CD4-positive, alpha-beta T cell treated with Interleukin-15 for 1 hour (primary cell): ENCODE measurements at regions not wholly inside any gene's neighbourhood (a gene's known extent, or its start where the extent isn't known, plus 50 kb on each side); places are given as distances from the start of the nearest gene placed in this dataset.

ENCODE experiments used
- DNase-seq: peaks from one replicate; pipeline ENCODE4 v3.0.0-alpha.2; 2020

GRCh38 chr9:99366621-99367020 lies 144.5 kb downstream of the SEC61B start:
- DNase-seq: no peak

DNA sequence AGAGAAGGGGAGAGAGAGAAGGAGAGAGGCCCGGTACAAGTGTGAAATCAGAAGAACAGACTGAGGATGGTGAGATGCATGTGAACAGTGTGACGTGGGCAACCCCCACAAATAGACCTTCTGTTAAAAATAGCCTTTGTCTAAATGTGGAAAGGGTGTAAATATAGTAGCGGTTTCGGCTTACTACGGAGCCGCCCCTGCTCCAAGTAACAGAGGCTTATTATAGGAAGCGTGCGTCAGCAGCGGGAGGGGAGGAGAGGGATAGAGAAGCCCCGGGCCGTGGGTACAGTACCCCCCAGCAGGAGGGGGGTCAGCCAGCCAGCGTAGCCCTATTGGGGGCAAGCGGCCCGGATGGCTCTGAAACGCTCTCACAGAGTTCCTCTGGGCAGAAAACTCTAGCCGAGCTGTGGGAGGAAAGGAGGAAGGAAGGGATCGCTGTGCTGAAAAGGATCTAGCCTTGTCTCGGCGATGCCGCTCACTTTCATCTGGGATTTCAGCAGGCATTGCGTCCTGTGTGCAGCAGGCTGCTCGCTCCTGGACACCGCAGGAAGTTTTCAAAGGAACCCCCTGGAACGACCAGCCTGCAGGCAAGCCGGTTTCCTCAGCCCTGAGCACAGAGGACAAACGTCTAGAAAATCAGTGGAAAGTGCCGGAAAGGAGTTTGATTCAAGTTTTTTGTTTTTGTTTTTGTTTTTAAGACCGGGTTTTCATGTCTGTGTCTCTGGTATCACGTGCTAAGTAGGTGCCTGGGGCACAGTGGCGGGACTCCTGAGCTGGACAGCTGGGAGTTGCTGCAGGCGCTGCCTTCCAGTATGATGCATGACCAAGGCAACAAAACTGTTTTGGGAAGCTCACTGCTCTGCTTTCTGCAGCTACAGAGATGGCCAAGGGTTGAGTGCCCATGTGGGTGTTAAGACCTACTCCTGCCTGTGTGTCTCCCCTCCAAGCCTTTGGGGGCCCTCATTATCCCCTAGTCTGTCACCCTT lies 146.6 kb downstream of the SEC61B start:
- peak; percentile 26 for DNase-seq

DNA sequence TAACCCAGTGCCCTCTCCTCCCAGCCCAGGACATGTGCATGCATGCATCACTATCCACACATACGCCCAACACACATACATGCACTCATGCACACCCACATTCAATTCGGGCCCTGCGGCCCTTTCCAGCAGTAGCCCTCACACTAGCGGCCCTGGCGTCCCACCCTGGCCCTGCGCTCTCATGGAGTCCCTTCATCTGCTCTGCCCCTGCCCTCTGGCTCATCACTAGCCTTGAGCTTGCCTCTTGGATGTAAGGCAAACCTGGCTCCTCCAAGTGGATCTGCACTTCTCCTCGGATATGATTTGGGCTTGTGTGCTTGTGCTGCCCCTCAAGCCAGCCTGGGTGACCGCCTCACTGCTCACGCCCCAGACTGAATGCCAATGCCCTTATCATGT lies 147.2 kb downstream of the SEC61B start:
- no peak for DNase-seq

DNA sequence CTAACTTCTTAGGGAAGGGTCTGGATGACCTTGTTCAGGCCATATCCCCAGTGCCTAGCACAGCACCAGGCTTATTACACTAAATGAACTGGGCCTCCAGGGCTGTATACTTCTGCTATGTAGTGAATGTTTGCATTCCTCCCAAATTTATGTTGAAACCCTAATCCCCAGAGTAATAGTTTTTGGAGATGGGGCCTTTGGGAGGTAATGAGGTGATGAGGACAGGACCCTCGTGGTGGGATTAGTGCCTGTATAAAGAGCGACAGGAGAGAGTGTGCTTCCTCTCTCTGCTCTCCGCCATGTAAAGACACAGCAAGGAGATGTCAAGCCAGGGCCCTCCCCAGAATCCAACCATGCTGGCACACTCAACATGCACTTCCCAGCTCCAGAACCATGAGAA lies 148.3 kb downstream of the SEC61B start:
- DNase-seq: no peak

DNA sequence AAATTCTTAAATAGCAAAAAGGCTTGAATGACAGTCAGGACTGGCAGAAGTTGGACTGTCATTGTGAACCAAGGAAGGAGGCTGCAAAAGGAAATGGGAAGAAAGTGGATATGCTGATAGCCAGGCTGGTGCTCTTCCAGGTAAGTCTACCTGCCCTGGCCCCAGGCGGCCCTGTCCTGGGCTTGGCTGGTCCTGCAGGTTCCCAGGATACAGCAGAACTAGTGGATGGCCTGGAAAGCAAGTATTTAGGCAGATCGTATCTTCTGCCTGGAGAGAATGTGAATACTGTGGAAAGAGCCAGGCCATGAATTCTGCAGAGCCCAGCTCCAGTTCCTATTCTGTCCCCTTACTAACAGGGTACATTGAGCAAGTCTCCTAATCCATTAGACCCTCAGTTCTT lies 149.3 kb downstream of the SEC61B start:
- DNase-seq: no peak

DNA sequence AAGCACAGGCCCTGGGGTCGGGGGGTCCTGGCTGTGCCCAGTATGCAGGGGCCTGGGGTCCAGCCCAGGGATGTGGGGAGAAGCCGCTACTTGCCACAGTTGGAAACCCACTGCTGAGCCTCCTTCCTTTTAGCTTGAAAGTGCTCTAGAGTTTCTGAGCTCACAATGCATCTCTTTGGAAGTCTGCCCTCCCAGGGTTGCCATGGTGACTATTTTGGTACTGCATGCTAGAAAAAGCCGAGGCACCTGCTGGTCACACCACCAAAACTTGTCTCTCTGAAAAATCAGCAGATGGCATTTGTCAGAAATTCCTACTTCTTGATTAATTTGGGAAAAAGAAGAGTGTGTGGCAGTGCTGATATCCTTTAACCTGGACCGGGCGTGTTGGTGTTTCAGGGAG lies 151.8 kb downstream of the SEC61B start:
- DNase-seq: no peak

- no peak for DNase-seq
Measured at GRCh38 chr9:99374793-99375192, 152.7 kb downstream of the SEC61B start.

GRCh38 chr9:99375481-99375880 lies 153.4 kb downstream of the SEC61B start:
- DNase-seq: no peak

DNA sequence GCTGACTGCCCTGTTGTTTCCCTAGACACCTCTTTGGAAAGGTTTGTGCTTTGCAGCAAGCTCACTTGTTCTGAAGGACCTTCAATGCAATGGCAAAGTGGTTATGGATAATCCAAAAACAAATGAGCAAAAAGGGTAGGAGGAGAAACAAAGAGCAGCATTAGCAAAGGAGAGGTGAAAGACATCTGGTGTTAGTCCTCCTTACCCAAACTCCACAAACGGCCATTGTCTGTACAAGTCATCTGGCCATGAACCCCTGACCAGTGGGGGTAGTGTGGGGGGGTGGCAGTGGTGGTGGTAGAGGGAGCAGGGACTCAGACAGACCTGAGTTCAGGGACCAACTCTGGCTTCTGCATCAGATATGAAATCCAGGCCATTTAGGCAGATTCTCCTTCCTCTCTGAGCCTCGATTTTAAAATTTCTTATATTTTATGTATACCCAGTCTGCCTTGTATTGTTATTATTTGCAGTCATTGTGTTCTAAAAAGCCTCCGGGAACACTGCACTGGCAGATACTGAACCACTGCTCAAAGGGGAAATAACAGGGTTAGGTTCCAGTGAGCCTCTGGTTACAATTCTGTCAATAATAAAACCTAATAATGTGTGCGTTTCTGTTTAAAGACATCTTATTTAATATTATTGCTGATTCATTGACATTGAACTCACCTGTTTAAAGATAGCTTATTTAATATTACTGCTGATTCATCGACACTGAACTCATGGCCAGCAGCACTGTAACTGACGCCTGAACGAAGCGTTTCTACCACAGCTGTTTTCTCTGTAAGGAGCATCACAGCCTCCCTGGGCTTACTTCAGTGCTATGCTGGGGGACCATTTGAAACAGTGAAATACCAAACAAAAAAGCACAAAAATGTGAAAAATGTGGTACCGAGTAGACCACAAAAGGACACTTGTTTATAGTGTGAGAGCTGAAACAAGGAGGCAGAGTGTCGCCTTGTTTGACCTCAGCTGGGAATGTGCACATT lies 156.0 kb downstream of the SEC61B start:
- no peak for DNase-seq

DNA sequence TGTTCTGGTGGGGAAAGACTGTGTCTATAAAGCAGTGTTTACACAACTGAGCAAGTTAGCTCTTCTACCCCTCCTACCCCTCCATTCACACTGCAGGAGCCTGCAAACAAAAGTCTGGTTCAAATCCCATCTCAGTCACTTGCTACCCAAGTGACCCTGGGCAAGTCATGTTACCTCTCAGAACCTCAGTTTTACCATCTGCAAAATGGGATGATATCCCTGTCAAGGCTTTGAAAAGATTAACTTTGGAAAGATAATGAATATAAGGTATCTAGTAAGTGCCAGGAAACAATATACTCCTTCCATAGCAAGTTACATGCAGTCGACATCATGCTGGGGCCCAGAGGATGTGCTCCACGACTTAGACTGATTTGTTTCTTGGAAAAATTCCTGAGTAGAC lies 161.5 kb downstream of the SEC61B start:
- no peak for DNase-seq

DNA sequence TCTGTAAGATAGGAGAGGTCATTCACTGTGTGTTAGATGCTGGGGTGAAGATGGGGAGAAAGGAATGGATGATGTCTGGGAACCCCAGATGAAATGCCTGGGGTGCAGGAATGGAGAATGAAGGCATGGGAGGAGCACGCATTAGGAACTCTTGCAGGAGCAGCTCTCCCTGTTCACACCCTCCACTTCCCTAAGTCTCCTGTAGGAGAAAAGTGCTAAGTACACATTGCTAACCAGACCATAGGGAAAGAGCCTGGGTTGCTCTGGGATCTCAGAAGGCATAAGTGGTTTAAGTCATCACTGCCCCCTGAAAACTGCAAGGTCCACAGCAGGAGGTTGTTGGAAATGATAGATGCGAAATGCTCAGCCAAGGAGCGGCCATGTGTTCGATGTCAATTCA lies 163.1 kb downstream of the SEC61B start:
- no peak for DNase-seq

DNA sequence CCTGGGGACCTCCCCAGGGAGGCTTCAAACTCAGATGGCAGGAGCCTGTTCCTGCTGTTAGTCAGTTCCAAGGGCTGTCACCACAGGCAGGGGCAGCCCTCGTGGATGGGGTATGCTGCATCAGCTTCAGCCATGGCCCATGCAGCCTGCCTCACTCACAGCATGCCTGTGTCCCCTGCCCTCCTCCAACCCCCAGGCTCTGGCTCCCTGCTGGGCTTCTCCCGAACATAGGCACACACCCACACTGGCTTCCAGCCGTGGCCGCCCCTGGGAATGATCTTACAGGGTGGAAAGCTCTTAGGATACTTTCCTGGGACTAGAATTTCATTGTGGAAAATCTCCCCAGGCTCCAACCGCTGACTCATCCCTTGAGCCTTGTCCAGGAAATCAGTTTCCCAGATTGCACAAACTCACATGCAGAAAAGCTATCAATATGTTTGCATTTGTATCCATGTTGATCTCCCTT lies 163.8 kb downstream of the SEC61B start:
- no peak for DNase-seq

DNA sequence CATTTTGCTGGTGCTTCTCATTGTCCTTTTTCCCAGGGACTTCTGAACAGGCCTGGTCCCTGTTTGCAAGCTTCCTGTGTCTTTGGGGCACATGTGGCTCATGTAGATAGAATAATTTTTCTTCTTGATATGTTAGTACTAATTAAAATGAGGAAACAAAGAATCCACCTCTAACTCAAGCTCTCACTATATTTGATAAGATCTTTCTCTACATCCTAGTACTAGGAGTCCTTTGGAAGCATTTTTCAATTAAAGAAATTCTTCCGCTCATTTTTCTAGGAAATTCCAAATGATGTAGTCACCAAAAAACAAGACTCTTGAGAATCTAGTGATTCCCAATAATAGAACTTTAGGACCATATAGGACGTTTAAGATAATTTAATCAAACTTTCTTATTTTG lies 165.3 kb downstream of the SEC61B start:
- no peak for DNase-seq

DNA sequence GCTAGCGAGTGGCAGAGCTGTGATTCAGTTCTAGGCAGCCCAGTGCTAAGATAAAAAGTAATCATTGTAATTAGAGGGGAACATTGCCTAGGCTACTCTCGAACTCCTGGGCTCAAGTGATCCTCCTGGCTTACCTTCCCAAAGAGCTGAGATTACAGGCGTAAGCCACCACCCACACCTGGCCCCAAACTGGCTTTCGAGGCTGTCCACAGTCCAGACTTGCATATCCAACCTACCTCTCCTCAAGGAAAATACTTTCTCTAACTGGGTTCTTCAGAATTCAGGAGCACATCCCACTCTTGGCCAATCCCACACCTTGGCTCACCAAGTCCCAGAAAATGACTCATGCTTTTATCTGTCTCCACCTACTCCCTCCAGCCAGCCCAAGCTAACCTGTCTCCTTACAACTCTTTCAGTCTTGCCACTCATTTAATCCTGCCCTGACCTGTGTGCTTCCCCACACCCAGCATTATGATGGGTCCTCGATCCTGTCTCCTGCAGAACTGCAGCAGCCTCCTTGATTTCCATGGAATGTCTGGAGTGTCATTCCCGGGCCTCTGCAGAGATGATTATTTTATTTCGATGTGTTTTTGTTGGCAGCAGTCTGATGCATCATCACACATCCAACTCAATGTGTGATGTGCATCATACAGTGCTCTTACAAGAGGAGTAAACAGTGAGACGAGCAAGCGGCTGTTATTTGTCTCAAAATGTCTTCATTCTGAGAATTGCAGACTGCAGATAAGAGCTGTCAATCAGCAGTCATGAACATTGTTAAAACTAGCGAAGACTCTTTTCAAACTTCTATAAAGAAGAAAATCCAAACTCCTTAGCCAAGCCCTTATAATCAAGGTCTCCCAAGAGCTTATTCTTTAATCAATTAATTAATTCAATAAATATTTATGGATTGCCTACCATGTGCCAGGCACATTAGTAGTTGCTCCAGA lies 167.3 kb downstream of the SEC61B start:
- DNase-seq: no peak

DNA sequence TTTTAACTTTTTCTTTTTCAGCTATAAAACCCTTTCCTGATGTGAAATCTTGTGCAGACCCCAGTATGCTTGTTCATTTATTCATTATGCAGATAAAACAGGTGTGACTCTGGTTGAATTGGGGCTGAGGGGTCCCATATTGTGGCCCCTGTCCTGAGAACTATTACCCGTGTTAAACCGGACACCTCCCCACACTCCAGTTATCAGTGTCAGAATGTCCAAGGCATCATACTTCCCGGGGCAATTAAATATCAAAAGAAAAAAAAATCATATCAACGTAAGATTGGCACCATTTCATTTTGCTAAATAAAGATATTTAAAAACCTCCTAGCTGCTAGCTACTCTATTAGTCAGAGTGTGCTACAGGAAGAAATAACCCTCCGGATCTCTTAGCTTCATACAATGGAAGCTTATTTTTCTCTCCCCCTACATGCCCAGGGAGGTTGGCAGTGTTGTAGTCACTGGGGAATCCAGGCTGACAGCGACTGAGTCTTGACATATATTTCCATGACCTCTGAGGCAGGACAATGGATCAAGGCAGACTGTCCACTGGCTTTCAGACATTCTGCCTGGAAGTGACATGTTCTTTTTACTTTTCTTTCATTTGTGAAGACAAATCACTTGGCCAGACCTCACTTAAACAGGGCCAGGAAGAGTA lies 170.0 kb downstream of the SEC61B start:
- DNase-seq: no peak

DNA sequence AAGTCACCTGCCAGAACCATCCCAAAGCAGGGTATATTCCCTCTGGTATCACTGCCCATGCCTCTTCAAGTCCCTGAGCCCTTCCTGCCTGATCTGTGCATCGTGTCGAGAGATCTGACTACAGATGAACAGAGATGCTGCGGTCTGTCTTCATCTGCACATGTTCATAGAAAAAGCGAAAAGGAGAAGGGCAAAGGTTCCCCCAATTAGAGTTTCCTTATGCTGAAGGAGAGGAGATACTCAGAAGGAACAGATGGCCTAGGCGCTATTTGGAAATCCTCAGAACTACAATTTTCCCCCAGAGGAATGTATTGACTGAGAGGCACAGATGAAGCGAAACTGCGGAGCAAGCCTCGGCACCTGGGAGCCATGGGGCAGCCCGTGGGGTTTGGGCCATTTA lies 170.9 kb downstream of the SEC61B start:
- DNase-seq: no peak

GRCh38 chr9:99393993-99394392 lies 171.9 kb downstream of the SEC61B start:
- DNase-seq: no peak

DNA sequence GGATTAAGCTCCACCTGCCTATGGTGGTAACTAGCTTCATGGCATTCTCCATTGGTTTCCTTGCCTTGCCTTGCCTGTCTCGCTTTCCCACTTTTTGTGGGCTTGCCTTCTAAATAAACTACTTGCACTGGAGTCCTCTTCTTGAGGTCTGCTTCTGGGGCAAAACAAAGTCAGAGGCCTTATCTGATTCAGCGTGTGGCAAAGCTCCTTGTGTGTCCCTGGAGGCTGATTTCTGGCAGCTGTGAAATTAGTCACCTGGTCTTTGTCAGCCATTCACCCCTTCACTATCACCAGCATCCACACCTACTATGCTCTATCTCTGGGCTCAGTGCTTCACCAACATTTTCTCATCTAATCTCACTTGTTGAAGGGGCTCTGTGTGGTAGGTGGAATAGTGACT lies 176.2 kb downstream of the SEC61B start:
- DNase-seq: no peak

DNA sequence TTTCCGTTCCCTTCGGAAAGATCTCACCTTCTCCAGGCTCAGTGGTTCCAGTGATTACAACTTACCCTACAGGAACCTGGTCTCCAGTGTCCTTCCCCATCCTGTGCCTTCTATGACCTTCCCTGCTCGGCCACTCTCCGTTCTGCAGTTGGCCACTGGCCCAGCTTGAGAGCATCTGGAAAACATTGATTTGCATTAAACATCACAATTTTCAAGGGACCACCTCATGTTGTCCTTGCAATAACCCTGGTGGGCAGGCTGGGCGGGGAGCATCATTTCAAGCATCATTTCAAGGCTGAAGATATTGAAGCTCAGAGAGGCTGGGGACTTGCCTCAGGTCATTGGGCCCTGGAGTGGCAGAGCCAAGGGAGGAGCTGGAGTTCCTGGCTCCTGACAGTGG lies 177.4 kb downstream of the SEC61B start:
- no peak for DNase-seq

DNA sequence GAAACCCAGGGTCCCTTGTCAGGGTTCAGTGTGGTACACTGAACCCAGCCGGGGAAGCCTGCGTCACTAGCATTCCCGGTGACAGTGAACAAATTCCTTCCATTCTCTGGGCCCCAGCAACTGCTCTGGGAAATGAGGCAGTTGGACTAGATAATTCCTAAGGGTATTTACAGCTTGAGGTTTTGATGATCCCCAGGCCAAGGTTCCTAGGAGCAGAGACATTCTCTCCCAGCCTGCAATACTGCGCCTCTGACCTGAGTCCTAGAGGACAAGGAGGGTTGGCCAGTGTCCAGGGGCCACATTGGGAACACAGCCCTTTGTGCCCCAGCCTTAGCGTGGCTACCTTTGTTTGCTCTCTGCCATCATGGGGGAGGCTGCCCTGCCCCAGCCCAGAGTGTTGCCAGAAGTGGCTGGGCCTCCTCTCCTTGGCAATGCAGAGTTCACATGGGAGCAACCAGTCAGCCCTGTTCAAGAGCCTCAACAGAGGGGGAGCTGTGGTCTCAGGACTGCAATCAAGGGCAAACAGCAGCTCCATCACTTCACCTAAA lies 178.2 kb downstream of the SEC61B start:
- no peak for DNase-seq
